ENCODE measurements at regions not wholly inside any gene's neighbourhood (a gene's known extent, or its start where the extent isn't known, plus 50 kb on each side); places are given as distances from the start of the nearest gene placed in this dataset.
"Not testable (repeated sequence)": the region's sequence is repeated elsewhere in the genome, so short reads cannot be mapped to it uniquely, and the experiment has no call there.

- Histone ChIP-seq H3K4me2 (ENCODE audit: low read length, poor library complexity, severe bottlenecking) (no peak overlapping the region), H3K9me3 (ENCODE audit: control insufficient read depth, low read length) (no peaks in the 10 kb centered on the region), H2AFZ (ENCODE audit: low read depth, low read length) (no peak overlapping the region), H3K4ac (ENCODE audit: low read depth in 1 of 2, low read length in 2 of 2) (no peak overlapping the region), H2AK5ac (ENCODE audit: low read length, severe bottlenecking) (no peak overlapping the region), H3K27me3 (ENCODE audit: control insufficient read depth in 1 of 2, insufficient read depth in 1 of 2, low read length in 2 of 2) (no peaks in the 10 kb centered on the region), H2BK120ac (ENCODE audit: low read depth, low read length) (no peak overlapping the region), H4K8ac (ENCODE audit: low read length) (no peak overlapping the region), H3K14ac (ENCODE audit: low read length in 2 of 2) (no peak overlapping the region), H3K23ac (ENCODE audit: low read length in 2 of 2) (no peak overlapping the region), H2BK12ac (ENCODE audit: low read length in 2 of 2) (no peak overlapping the region), H3K36me3 (ENCODE audit: control insufficient read depth in 1 of 2, insufficient read depth in 2 of 2, low read depth in 1 of 2, low read length in 2 of 2) (no peaks in the 10 kb centered on the region), H3K18ac (ENCODE audit: low read depth in 1 of 2, low read length in 2 of 2) (no peak overlapping the region), H3K4me1 (ENCODE audit: control insufficient read depth, insufficient read depth, low read depth, low read length) (no peaks in the 10 kb centered on the region), H3K9ac (ENCODE audit: low read length) (no peak overlapping the region), H3K4me3 (ENCODE audit: insufficient read depth in 1 of 2, low read depth in 1 of 2, low read length in 2 of 2) (no peak overlapping the region), H2BK5ac (ENCODE audit: low read depth, low read length, poor library complexity, severe bottlenecking) (no peak overlapping the region), H3K79me1 (replicated peaks; ENCODE audit: low read length, poor library complexity, severe bottlenecking) (no peaks in the 10 kb centered on the region), H4K91ac (ENCODE audit: low read length) (no peak overlapping the region), H2BK15ac (ENCODE audit: low read depth, poor library complexity, severe bottlenecking) (no peak overlapping the region), H3K27ac (ENCODE audit: low read length, poor library complexity, severe bottlenecking) (no peak overlapping the region)
- WGBS, result 78% methylated on average over 6 of the region's 6 CpGs
- no peak for DNase-seq
Measured at GRCh38 chr3:82462977-82463376, 701.5 kb upstream of the GBE1 start.

DNA sequence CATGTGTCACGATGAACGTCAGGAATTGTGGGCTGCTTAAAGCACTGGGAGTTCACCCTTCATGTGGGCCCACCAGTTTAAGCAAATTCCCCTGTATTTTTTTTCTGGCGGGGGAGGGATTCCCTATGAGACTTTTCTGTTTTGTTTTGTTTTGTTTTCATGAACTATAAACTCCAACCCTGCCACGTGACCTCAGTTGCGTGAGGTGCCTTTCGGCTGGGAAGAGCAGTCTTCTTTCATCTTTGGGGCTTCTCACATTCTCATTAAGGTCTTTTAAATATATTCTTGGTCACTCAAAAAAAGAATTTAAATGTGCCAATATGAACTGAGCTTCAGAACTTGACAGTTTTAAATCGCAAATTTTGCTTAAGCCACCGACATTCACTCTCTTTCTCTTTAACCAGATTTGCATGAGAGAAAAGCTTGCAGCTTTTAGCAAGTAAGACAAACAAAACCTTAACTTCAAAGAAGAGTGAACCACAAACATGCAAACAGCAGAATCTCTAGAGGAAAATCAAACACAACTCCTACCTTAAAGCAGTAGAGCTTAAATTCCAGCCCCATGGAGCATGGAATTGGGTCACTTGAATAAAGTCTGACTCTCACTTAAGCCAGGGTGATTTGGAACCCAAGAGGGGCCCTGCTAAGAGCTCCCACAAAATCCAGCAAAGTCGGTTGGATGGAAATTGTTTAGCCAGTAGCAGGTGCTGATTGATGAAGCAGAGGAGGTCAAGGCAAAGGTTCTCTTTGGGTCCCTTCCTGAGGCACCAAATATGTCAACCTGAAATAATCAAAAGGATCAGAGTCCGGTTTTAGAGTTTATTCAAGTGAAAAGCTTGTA lies 699.8 kb upstream of the GBE1 start:
- Histone ChIP-seq H2BK15ac (ENCODE audit: low read depth, poor library complexity, severe bottlenecking) (no peak overlapping the region), H3K9ac (ENCODE audit: low read length) (no peak overlapping the region), H3K18ac (ENCODE audit: low read depth in 1 of 2, low read length in 2 of 2) (no peak overlapping the region), H2AK5ac (ENCODE audit: low read length, severe bottlenecking) (no peak overlapping the region), H3K14ac (ENCODE audit: low read length in 2 of 2) (no peak overlapping the region), H3K79me1 (replicated peaks; ENCODE audit: low read length, poor library complexity, severe bottlenecking) (no peaks in the 10 kb centered on the region), H3K9me3 (ENCODE audit: control insufficient read depth, low read length) (no peaks in the 10 kb centered on the region), H3K4ac (ENCODE audit: low read depth in 1 of 2, low read length in 2 of 2) (no peak overlapping the region), H4K91ac (ENCODE audit: low read length) (no peak overlapping the region), H2BK12ac (ENCODE audit: low read length in 2 of 2) (no peak overlapping the region), H4K8ac (ENCODE audit: low read length) (no peak overlapping the region), H3K36me3 (ENCODE audit: control insufficient read depth in 1 of 2, insufficient read depth in 2 of 2, low read depth in 1 of 2, low read length in 2 of 2) (no peaks in the 10 kb centered on the region), H3K27me3 (ENCODE audit: control insufficient read depth in 1 of 2, insufficient read depth in 1 of 2, low read length in 2 of 2) (no peaks in the 10 kb centered on the region), H2BK120ac (ENCODE audit: low read depth, low read length) (no peak overlapping the region), H3K4me1 (ENCODE audit: control insufficient read depth, insufficient read depth, low read depth, low read length) (no peaks in the 10 kb centered on the region), H3K4me3 (ENCODE audit: insufficient read depth in 1 of 2, low read depth in 1 of 2, low read length in 2 of 2) (no peak overlapping the region), H3K23ac (ENCODE audit: low read length in 2 of 2) (no peak overlapping the region), H3K4me2 (ENCODE audit: low read length, poor library complexity, severe bottlenecking) (no peak overlapping the region), H2AFZ (ENCODE audit: low read depth, low read length) (no peak overlapping the region), H2BK5ac (ENCODE audit: low read depth, low read length, poor library complexity, severe bottlenecking) (no peak overlapping the region), H3K27ac (ENCODE audit: low read length, poor library complexity, severe bottlenecking) (no peak overlapping the region)
- 46% methylated on average over 10 of the region's 10 CpGs for WGBS
- peak; percentile 2 for DNase-seq

GRCh38 chr3:82448320-82448719 lies 686.9 kb upstream of the GBE1 start:
- Histone ChIP-seq H2BK5ac (ENCODE audit: low read depth, low read length, poor library complexity, severe bottlenecking) (no peak overlapping the region), H3K4me3 (ENCODE audit: insufficient read depth in 1 of 2, low read depth in 1 of 2, low read length in 2 of 2) (no peak overlapping the region), H4K91ac (ENCODE audit: low read length) (no peak overlapping the region), H3K4me2 (ENCODE audit: low read length, poor library complexity, severe bottlenecking) (no peak overlapping the region), H3K4me1 (ENCODE audit: control insufficient read depth, insufficient read depth, low read depth, low read length) (no peaks in the 10 kb centered on the region), H3K18ac (ENCODE audit: low read depth in 1 of 2, low read length in 2 of 2) (no peak overlapping the region), H2BK15ac (ENCODE audit: low read depth, poor library complexity, severe bottlenecking) (no peak overlapping the region), H3K23ac (ENCODE audit: low read length in 2 of 2) (no peak overlapping the region), H2AK5ac (ENCODE audit: low read length, severe bottlenecking) (no peak overlapping the region), H3K27me3 (ENCODE audit: control insufficient read depth in 1 of 2, insufficient read depth in 1 of 2, low read length in 2 of 2) (no peaks in the 10 kb centered on the region), H2BK120ac (ENCODE audit: low read depth, low read length) (no peak overlapping the region), H2BK12ac (ENCODE audit: low read length in 2 of 2) (no peak overlapping the region), H2AFZ (ENCODE audit: low read depth, low read length) (no peak overlapping the region), H3K79me1 (replicated peaks; ENCODE audit: low read length, poor library complexity, severe bottlenecking) (no peaks in the 10 kb centered on the region), H3K14ac (ENCODE audit: low read length in 2 of 2) (no peak overlapping the region), H3K9me3 (ENCODE audit: control insufficient read depth, low read length) (no peaks in the 10 kb centered on the region), H4K8ac (ENCODE audit: low read length) (no peak overlapping the region), H3K36me3 (ENCODE audit: control insufficient read depth in 1 of 2, insufficient read depth in 2 of 2, low read depth in 1 of 2, low read length in 2 of 2) (no peaks in the 10 kb centered on the region), H3K9ac (ENCODE audit: low read length) (no peak overlapping the region), H3K4ac (ENCODE audit: low read depth in 1 of 2, low read length in 2 of 2) (no peak overlapping the region), H3K27ac (ENCODE audit: low read length, poor library complexity, severe bottlenecking) (no peak overlapping the region)
- no peak for DNase-seq
- 47% methylated on average over 2 of the region's 2 CpGs for WGBS

- 18% methylated on average over 7 of the region's 7 CpGs for WGBS
- not testable (repeated sequence) for H3K4me1 ChIP-seq (ENCODE audit: control insufficient read depth, insufficient read depth, low read depth, low read length); H3K27me3 ChIP-seq (ENCODE audit: control insufficient read depth in 1 of 2, insufficient read depth in 1 of 2, low read length in 2 of 2); H3K4me2 ChIP-seq (ENCODE audit: low read length, poor library complexity, severe bottlenecking); DNase-seq; H2BK5ac ChIP-seq (ENCODE audit: low read depth, low read length, poor library complexity, severe bottlenecking); H3K4ac ChIP-seq (ENCODE audit: low read depth in 1 of 2, low read length in 2 of 2); H3K9ac ChIP-seq (ENCODE audit: low read length); H2AFZ ChIP-seq (ENCODE audit: low read depth, low read length); H3K14ac ChIP-seq (ENCODE audit: low read length in 2 of 2); H3K4me3 ChIP-seq (ENCODE audit: insufficient read depth in 1 of 2, low read depth in 1 of 2, low read length in 2 of 2); H3K36me3 ChIP-seq (ENCODE audit: control insufficient read depth in 1 of 2, insufficient read depth in 2 of 2, low read depth in 1 of 2, low read length in 2 of 2); H2AK5ac ChIP-seq (ENCODE audit: low read length, severe bottlenecking); H3K27ac ChIP-seq (ENCODE audit: low read length, poor library complexity, severe bottlenecking); H4K91ac ChIP-seq (ENCODE audit: low read length); H3K23ac ChIP-seq (ENCODE audit: low read length in 2 of 2); H2BK12ac ChIP-seq (ENCODE audit: low read length in 2 of 2); H2BK15ac ChIP-seq (ENCODE audit: low read depth, poor library complexity, severe bottlenecking); H3K9me3 ChIP-seq (ENCODE audit: control insufficient read depth, low read length); H3K18ac ChIP-seq (ENCODE audit: low read depth in 1 of 2, low read length in 2 of 2); H3K79me1 ChIP-seq (replicated peaks; ENCODE audit: low read length, poor library complexity, severe bottlenecking); H4K8ac ChIP-seq (ENCODE audit: low read length); H2BK120ac ChIP-seq (ENCODE audit: low read depth, low read length)
Measured at GRCh38 chr3:82428821-82429220, 667.4 kb upstream of the GBE1 start.

Measured in mesenchymal stem cell (in vitro differentiated cells and primary cell).